ENCODE measurements at regions not wholly inside any gene's neighbourhood (a gene's known extent, or its start where the extent isn't known, plus 50 kb on each side); places are given as distances from the start of the nearest gene placed in this dataset.

DNA sequence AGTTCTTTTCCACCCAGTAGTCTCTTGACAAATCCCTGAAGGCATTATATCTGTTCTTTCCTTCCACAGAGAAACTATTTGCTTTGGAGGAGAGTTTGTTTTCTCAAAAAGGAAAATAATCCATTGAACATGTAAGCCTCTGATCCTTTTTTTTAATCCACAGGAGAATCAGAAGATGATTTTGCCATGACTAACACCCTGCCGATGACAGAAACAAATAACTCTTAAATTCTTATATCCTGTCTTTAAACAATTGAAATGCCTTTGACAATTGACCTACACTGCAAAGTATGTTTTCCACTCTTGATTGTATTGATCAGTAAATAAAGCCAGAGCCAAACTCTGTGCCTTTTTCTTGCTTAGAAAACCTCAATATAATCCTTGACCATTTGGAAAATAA lies 666.4 kb upstream of the CTNND2 start (continued):
- TF ChIP-seq, protein P1, sequence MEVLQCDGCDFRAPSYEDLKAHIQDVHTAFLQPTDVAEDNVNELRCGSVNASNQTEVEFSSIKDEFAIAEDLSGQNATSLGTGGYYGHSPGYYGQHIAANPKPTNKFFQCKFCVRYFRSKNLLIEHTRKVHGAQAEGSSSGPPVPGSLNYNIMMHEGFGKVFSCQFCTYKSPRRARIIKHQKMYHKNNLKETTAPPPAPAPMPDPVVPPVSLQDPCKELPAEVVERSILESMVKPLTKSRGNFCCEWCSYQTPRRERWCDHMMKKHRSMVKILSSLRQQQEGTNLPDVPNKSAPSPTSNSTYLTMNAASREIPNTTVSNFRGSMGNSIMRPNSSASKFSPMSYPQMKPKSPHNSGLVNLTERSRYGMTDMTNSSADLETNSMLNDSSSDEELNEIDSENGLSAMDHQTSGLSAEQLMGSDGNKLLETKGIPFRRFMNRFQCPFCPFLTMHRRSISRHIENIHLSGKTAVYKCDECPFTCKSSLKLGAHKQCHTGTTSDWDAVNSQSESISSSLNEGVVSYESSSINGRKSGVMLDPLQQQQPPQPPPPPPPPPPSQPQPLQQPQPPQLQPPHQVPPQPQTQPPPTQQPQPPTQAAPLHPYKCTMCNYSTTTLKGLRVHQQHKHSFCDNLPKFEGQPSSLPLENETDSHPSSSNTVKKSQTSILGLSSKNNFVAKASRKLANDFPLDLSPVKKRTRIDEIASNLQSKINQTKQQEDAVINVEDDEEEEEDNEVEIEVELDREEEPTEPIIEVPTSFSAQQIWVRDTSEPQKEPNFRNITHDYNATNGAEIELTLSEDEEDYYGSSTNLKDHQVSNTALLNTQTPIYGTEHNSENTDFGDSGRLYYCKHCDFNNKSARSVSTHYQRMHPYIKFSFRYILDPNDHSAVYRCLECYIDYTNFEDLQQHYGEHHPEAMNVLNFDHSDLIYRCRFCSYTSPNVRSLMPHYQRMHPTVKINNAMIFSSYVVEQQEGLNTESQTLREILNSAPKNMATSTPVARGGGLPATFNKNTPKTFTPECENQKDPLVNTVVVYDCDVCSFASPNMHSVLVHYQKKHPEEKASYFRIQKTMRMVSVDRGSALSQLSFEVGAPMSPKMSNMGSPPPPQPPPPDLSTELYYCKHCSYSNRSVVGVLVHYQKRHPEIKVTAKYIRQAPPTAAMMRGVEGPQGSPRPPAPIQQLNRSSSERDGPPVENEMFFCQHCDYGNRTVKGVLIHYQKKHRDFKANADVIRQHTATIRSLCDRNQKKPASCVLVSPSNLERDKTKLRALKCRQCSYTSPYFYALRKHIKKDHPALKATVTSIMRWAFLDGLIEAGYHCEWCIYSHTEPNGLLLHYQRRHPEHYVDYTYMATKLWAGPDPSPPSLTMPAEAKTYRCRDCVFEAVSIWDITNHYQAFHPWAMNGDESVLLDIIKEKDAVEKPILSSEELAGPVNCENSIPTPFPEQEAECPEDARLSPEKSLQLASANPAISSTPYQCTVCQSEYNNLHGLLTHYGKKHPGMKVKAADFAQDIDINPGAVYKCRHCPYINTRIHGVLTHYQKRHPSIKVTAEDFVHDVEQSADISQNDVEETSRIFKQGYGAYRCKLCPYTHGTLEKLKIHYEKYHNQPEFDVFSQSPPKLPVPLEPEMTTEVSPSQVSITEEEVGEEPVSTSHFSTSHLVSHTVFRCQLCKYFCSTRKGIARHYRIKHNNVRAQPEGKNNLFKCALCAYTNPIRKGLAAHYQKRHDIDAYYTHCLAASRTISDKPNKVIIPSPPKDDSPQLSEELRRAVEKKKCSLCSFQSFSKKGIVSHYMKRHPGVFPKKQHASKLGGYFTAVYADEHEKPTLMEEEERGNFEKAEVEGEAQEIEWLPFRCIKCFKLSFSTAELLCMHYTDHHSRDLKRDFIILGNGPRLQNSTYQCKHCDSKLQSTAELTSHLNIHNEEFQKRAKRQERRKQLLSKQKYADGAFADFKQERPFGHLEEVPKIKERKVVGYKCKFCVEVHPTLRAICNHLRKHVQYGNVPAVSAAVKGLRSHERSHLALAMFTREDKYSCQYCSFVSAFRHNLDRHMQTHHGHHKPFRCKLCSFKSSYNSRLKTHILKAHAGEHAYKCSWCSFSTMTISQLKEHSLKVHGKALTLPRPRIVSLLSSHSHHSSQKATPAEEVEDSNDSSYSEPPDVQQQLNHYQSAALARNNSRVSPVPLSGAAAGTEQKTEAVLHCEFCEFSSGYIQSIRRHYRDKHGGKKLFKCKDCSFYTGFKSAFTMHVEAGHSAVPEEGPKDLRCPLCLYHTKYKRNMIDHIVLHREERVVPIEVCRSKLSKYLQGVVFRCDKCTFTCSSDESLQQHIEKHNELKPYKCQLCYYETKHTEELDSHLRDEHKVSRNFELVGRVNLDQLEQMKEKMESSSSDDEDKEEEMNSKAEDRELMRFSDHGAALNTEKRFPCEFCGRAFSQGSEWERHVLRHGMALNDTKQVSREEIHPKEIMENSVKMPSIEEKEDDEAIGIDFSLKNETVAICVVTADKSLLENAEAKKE (CRISPR knock-in tag; IDR thresholded peaks at IDR 0.05) = no peak
- no peak for TF ChIP-seq POLR2AphosphoS5 (IDR thresholded peaks at IDR 0.05; ENCODE audit: low read depth)
- TF ChIP-seq JUNB (IDR thresholded peaks at IDR 0.05; ENCODE audit: unreplicated experiment) = no peak
- TF ChIP-seq NANOG (IDR thresholded peaks at IDR 0.05; ENCODE audit: borderline replicate concordance) = no peak
- TF ChIP-seq, protein P2, sequence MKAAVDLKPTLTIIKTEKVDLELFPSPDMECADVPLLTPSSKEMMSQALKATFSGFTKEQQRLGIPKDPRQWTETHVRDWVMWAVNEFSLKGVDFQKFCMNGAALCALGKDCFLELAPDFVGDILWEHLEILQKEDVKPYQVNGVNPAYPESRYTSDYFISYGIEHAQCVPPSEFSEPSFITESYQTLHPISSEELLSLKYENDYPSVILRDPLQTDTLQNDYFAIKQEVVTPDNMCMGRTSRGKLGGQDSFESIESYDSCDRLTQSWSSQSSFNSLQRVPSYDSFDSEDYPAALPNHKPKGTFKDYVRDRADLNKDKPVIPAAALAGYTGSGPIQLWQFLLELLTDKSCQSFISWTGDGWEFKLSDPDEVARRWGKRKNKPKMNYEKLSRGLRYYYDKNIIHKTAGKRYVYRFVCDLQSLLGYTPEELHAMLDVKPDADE (IDR thresholded peaks at IDR 0.05) = no peak

DNA sequence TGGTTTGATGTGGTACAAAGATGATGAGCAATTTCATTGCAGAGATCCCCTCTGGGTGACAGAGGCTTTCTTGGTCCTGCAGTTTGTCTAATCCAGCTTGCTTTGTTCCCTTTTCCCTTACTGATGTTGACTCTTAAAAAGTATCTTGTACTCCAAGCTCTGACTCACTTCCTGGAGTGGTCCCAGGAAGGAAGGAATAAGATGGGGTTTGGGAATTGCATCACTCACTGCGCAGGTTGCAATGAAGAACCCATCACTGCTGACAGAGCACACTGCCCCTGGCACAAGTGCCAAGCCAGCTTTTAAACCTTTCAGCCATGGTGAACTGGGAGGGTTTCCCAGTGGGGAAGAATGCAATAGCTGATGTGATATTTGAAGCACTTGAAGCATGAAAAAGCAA lies 662.2 kb upstream of the CTNND2 start:
- Mint-ChIP-seq H3K9me3 (peaks cover 20% of the 10 kb centered on the region; the same call in 2 of the 3 replicates), H3K27me3 (ENCODE audit: insufficient read depth, low read depth, poor library complexity) (no peaks in the 10 kb centered on the region), H3K27ac (no peak overlapping the region), H3K4me1 (no peaks in the 10 kb centered on the region), H3K36me3 (ENCODE audit: low read depth) (peaks cover 30% of the 10 kb centered on the region), H3K4me3 (no peak overlapping the region)
- no peaks in the 10 kb centered on the region for H4K20me1 ChIP-seq (replicated peaks; ENCODE audit: insufficient read depth)
- H3K27ac ChIP-seq (ENCODE audit: low read depth) = no peak overlapping the region
- H3K36me3 ChIP-seq (ENCODE audit: insufficient read depth) = no peaks in the 10 kb centered on the region
- no peaks in the 10 kb centered on the region for H3K79me2 ChIP-seq (replicated peaks; ENCODE audit: insufficient read depth)
- H3K4me2 ChIP-seq = no peak overlapping the region
- no peak overlapping the region for H3K4me3 ChIP-seq
- ATAC-seq (no peak), DNase-seq (ENCODE audit: low spot score) (no peak)
- H2AFZ ChIP-seq = no peak overlapping the region
- no peaks in the 10 kb centered on the region for H3F3A ChIP-seq (replicated peaks; ENCODE audit: low read depth)
- H3K4me1 ChIP-seq (ENCODE audit: insufficient read depth) = no peaks in the 10 kb centered on the region
- no peaks in the 10 kb centered on the region for H3K9me2 ChIP-seq (ENCODE audit: insufficient read depth)
- no peaks in the 10 kb centered on the region for H3K27me3 ChIP-seq (ENCODE audit: insufficient read depth)
- no peak for TF ChIP-seq EZH2phosphoT487 (IDR thresholded peaks at IDR 0.05; ENCODE audit: unreplicated experiment)
- TF ChIP-seq, protein P3, sequence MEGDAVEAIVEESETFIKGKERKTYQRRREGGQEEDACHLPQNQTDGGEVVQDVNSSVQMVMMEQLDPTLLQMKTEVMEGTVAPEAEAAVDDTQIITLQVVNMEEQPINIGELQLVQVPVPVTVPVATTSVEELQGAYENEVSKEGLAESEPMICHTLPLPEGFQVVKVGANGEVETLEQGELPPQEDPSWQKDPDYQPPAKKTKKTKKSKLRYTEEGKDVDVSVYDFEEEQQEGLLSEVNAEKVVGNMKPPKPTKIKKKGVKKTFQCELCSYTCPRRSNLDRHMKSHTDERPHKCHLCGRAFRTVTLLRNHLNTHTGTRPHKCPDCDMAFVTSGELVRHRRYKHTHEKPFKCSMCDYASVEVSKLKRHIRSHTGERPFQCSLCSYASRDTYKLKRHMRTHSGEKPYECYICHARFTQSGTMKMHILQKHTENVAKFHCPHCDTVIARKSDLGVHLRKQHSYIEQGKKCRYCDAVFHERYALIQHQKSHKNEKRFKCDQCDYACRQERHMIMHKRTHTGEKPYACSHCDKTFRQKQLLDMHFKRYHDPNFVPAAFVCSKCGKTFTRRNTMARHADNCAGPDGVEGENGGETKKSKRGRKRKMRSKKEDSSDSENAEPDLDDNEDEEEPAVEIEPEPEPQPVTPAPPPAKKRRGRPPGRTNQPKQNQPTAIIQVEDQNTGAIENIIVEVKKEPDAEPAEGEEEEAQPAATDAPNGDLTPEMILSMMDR (conservative IDR thresholded peaks at IDR 0.05; ENCODE audit: low read depth in 2 of 2) = no peak
- TF ChIP-seq, protein P2 (IDR thresholded peaks at IDR 0.05) = no peak
- no peak for TF ChIP-seq STAT1 (IDR thresholded peaks at IDR 0.05; ENCODE audit: unreplicated experiment)
- no peak for TF ChIP-seq NANOG (IDR thresholded peaks at IDR 0.05; ENCODE audit: borderline replicate concordance)
- no peak for TF ChIP-seq ZNF331 (CRISPR knock-in tag; IDR thresholded peaks at IDR 0.05; ENCODE audit: low read depth)
- TF ChIP-seq, protein P4, sequence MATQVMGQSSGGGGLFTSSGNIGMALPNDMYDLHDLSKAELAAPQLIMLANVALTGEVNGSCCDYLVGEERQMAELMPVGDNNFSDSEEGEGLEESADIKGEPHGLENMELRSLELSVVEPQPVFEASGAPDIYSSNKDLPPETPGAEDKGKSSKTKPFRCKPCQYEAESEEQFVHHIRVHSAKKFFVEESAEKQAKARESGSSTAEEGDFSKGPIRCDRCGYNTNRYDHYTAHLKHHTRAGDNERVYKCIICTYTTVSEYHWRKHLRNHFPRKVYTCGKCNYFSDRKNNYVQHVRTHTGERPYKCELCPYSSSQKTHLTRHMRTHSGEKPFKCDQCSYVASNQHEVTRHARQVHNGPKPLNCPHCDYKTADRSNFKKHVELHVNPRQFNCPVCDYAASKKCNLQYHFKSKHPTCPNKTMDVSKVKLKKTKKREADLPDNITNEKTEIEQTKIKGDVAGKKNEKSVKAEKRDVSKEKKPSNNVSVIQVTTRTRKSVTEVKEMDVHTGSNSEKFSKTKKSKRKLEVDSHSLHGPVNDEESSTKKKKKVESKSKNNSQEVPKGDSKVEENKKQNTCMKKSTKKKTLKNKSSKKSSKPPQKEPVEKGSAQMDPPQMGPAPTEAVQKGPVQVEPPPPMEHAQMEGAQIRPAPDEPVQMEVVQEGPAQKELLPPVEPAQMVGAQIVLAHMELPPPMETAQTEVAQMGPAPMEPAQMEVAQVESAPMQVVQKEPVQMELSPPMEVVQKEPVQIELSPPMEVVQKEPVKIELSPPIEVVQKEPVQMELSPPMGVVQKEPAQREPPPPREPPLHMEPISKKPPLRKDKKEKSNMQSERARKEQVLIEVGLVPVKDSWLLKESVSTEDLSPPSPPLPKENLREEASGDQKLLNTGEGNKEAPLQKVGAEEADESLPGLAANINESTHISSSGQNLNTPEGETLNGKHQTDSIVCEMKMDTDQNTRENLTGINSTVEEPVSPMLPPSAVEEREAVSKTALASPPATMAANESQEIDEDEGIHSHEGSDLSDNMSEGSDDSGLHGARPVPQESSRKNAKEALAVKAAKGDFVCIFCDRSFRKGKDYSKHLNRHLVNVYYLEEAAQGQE (IDR thresholded peaks at IDR 0.05; ENCODE audit: unreplicated experiment) = no peak
- TF ChIP-seq POLR2AphosphoS5 (IDR thresholded peaks at IDR 0.05; ENCODE audit: low read depth) = no peak
- TF ChIP-seq ZNF114 (CRISPR knock-in tag; IDR thresholded peaks at IDR 0.05) = no peak
- TF ChIP-seq EZH2 (IDR thresholded peaks at IDR 0.05; ENCODE audit: low read depth, unreplicated experiment) = no peak

All from GM23338 (cell line).